HTR-8/SVneo (cell line): ENCODE measurements at regions not wholly inside any gene's neighbourhood (a gene's known extent, or its start where the extent isn't known, plus 50 kb on each side); places are given as distances from the start of the nearest gene placed in this dataset.
"Not testable (repeated sequence)": the region's sequence is repeated elsewhere in the genome, so short reads cannot be mapped to it uniquely, and the experiment has no call there.

Experiments
- DNase-seq: peaks from one replicate; pipeline ENCODE4 v3.0.0; 2011; ENCODE audit warnings: low spot score, mixed read lengths; ENCODE audit not compliant: insufficient read length
- FAIRE-seq: peaks from 2 replicates; lab custom pipeline; 2011; peaks lifted over from hg19 to GRCh38; lab: Jason Lieb, UNC

DNA sequence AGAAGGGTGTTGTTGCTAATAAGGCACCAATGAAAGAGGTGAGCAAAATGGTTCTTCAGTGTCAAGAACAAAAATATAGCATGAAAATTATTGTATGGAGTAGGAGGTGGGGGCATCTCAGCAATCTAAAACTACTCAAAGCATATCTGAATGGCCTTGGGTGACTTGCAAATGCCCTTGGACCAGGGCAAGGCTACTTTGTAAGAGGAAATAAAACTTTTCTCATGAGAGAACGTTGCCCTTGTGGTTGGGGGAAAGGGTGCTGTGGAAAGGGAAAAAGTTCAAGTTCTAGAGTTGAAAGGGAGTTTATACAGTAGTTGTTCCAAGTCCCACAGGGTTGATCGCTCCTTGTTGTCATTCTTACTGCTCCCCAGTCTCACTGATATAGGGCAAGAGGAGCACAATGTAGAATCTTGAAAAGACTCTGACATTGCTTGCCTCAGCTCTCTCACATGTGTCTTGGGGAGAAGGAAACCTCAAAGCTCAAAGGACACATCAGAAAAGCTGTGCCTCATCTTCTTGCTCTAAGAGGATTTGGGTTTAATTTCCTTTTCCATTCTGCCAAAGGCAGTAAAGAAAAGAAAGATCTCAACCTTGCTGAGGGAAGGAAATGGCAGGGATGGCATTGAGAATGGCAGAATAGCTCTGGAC is 270.5 kb downstream of the DUSP6 start:
- FAIRE-seq (no peak), DNase-seq (no peak)

DNA sequence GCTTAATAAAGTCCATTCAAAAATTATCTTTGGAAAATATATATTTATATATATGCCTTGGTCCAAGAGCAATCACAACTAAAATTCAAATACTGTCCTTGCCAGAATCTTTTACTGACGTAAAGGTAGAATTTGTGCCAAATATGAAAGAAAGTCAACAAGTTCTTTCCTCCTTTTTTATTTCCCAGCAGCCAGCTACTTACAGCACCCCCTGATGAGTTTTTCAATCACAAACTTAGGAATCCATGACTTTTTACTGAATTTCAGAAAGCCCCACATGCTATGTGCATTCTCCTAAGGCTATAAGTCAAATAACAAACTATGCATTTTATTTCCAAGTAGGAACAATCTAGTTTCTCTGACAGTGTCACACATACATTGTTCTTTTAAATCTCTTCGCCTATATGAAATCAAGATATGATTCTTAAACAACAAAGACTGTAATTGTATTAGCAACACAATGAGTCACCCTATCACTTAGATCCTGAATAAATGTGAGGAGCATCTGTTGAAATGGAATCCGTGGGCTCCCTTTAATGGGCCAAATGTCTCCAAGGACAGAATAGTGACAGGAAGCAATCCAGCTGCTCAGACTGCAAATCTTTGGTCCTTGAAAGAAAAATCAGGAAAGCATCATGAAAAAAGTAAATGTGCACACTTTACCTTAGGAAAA is 271.4 kb downstream of the DUSP6 start:
- FAIRE-seq = no peak
- no peak for DNase-seq

DNA sequence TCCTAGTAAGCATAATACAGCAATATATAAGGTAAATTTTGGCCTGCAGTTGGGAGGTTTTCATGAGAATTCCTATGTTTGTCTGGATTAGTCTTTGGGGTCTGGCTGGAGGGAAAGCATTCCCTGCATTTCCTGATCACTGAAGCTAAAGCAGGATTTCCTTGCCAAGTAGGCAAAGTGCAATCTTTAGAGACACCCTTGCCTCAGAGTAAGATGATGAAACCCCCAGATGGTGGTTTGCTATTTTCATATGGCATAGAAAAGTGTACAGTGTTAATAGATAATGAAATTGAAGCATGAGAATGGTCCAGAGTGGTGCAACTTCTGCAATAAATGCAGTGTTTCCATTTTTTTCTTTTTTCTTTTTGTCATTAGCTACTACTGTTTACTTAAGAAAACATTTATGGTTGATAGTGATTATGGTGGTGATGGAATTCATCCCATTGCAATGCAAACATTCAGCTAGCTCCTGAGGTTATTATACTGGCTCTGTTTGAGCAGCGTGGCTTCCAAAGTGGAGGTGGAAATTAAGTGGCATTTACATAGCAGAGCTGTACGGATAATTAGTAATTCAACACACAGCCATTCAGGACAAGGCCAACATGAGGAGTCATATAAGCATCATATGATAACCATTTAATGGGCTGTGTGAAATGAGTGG is 276.3 kb downstream of the DUSP6 start:
- no peak for DNase-seq
- FAIRE-seq = no peak

DNA sequence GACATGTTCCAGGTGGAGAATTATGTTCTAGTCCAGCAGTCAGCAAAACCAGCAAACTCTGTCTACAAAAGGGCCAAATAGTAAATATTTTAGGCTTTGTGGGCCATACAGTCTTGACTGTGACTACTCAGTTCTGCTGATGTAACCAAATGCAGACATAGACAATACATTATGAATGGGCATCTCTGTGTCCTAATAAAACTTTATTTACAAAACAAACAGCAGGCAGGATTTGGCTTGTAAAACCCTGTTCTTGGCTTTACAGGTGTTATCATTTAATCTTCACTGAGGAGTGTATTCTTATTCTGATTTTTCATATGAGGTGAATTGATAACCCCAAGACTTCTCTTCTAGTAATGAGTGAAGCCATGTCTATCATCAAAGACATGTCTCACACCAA is 278.6 kb downstream of the DUSP6 start:
- no peak for DNase-seq
- no peak for FAIRE-seq

DNA sequence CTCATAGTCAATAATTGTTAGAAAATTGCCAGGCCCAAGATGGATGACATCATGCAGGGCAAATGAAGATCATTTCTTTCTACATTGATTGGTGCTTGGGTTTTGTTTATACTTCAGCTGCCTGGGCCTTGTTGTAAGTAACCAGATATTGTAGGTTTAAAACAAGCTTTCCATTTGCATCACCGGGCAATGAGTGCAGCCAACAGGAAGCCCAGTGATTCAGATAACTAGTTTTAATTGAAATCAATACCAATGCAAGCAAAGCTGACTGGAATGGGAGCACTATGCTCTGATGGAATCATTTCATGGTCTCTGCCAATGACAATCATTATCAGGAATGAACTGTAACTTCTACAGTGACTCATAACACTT is 279.3 kb downstream of the DUSP6 start:
- DNase-seq = no peak
- FAIRE-seq = peak; percentile 20

DNA sequence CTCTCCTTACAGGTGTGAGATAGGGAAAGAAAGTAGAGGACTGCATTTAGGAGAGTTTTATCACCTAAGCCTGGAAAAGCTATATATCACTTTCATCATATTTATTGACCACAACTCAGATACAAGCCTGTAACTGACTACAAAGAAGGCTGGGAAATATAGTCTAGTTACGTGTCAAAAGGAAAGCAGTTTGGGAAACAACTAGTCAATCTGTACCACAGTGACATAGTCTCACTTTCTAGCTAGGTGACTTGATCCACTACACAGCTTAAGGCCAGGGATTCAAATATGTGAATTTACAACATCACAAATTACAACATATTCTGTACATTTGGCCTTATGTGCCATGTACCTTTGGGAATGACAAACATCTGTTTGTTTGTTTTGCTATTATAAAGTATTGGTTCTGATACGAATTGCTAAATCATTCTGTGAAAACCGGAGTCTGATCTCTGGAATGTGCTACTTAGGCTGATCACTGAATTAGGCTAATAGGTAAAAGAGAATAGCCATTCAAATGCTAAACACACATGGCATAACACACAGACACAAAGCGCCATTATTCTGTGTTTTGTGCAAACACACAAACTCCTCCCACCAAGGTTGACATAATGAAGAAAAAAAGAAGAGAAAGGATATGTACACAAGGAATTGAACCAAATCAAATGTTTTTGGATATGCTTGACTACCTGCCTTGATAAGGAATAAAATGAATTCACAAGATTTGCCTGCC is 279.8 kb downstream of the DUSP6 start:
- DNase-seq (no peak), FAIRE-seq (no peak)

DNA sequence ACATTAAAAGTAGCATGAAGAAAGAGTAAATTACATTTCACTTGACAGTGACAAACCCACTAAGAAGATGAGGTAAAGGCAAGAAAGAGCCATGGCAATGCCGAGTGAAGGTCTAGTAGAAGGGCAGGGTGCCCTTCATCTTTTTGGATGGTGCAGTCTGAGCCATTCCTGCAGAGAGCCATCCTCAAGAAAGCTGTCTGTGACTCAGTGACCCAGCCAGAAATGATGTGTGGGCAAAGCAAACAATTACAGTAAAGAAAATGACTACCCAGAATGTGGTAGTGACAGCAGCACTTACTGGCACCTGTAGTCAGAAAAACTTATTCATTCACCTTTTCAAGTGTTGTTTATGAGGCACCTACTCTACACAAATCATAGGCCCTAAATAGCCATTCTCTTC is 281.7 kb downstream of the DUSP6 start:
- FAIRE-seq = no peak
- DNase-seq = no peak

DNA sequence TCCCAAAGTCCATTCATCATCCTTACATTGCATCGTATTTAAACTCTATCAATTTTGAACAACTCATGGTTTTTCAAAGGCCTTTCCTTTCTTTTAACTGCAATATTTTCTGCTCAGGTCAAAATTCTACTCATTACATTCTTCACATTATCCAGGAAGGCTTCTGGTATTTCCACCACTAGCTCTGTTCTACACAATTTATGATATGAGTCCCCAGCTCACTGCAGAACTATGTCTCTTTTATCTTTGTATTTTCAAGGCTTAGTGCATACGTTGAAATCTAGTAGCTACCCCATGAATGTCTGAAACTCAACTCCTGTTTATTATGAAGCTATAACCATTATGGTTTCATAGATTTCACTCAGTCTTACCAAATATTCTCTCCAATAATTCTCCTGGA is 282.9 kb downstream of the DUSP6 start:
- FAIRE-seq (no peak), DNase-seq (no peak)

DNA sequence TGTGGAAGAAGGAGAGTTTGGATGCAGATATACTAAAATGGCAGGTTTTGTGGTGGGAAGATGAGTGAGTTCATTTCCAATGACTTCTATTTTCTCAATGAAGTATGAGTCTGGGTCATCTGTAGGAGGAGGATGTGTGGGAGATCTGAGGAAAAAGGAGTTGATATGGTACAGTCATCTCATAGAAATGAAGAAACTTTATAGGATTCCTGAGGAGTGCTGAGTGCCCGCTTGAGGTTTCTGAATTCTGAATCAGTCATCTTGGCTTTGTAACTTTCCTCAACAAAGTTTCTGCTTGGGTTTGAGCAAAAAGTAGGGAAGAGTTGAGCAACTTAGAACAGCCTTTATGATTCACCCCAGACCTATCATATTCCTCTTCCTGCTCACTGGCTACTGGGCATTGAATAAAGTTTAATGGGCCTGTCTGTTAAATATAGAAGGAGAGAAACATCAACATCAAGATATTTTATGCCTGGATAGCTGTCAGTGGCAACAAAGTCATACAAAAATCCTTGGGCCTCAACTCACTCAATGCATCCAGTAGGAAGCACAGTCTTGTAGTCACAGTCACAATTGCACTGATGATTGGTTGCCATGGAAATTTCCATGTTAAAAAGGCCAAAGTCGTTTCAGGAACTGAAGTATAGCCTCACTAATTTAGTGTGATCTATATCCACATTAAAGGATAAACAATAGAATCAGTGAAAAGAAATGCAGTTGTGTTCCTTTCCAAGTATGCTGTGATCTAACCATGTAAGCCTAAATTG is 284.7 kb downstream of the DUSP6 start:
- DNase-seq (peak; percentile 3), FAIRE-seq (no peak)

DNA sequence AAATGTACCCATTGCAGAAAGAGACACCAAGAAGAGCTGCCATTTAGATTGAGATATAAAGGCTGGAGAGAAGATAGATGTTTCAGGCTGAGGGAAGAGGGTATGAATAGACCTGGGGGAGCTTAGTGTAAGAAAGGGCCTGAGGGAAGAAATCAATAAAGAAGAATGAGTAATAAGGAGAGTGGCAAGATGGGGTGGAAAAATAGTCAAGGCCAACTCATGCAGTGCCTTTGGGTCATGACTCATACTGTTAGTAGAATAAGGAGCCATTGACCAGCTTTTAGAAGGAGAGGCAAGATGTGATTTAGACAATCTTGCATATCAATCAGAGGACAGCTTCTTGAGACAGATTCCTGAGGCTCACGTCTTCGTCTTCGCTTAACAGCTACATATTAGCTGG is 287.5 kb downstream of the DUSP6 start:
- peak; percentile 6 for DNase-seq
- no peak for FAIRE-seq

DNA sequence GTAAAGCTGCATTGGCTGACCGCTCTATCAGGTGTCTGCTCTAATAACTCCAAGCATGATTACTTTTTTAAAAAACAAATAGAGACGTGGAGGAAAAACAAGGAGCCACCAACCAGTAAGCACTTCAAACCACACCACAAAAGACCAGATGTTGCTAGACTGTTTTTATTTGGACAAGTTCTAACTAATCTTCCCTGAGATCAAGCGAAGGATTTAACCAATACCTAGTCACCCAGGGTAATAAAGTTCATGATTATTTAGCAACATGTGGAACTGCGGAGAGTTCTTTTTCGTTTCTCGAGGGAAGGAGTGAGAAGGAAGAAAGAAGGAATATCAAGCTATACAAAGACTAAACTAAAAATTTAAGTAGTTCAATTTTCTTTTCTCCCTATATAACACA is 288.1 kb downstream of the DUSP6 start:
- FAIRE-seq (no peak), DNase-seq (no peak)

DNA sequence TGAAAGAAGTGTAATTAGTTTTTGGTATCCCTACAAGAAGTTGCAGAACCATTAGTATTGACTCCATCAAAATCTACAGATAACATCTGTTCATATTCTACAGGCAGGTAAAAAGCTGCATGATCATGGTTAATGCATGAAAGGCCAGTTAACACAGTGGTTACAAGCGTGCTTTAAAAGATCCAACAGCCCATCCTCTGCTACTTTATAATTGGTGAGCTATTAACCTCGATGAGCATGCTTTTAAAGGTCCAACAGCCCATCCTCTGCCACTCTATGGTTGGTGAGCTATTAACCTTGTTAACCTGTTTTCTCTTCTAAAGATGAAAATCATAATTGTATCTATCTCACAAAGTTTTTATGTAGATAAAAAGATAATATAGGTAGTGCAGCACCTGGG is 289.3 kb downstream of the DUSP6 start:
- DNase-seq (no peak), FAIRE-seq (no peak)

DNA sequence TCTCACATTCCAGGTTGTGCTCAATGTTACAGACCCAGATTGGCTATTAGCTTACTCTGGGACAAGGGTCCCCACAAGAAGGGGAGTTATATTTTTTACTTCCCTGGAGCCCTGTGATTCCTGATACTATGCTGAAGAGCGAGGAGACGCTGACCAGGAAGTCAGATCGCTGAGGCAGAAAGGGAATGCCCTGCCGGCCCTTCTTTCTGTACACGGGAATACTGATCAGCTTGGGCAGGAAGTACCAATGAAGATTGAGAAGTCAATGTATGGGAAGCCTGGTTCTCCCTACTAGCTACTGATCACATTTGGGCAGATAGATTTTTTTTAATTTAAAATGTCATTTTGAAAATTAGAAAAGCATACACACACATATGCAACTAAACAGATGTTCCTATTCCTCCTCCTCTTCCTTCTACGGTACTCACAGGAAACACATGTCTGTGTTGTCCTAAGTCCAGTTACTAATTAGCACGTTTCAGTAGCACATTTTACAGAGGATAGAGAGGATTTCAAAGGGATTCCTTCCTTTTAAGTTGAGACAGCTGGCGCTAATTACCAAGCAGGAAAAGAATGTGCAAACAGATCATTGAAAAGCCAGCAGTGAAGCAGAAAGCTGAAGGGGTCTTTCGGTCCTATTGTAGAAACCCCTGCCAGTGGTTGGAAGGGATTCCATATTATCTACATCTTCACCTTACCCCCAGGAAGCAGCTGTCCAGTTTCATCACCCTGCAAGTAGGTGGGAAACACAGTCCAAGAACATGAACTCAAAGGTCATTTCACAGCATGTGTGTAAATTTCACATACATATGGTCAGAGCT is 292.4 kb downstream of the DUSP6 start:
- FAIRE-seq = no peak
- no peak for DNase-seq

DNA sequence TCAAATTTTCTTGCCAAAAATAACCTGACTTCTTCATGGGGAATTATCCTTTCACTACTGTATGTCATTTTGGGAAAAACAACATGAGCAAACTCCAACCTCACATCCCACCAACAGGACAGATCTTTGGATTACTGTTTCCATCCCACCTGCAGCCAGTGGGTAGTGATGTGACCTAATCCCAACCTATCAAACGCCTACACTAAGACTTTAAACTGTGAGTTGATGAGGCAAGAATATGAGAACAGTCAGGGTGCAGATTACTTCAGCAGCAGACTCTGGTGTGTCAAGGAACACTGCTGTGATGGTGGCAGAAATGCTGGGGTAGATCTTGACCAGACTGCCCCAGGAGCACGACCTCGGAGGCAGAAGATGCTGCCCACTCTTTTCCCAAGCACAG is 293.2 kb downstream of the DUSP6 start:
- no peak for FAIRE-seq
- DNase-seq = no peak

DNA sequence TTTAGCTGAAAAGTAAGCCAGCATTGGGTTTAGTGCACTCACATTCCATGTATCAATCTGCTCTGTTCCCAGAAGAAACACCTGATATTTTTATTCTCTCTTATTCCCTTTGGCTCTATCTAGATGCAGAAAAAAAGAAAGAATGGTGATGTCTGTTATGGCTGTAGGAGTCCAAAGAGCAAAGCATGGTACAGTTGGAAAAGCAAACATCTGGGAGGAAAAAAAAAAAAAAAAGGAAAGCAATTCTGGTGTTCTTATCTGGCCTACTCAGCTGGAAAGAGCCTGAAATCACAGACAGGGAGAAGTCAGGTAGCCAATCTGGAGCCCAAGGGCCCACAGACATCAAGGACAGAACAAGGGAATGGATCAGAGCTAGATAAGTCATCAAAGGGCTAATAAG is 293.9 kb downstream of the DUSP6 start:
- no peak for DNase-seq
- no peak for FAIRE-seq

DNA sequence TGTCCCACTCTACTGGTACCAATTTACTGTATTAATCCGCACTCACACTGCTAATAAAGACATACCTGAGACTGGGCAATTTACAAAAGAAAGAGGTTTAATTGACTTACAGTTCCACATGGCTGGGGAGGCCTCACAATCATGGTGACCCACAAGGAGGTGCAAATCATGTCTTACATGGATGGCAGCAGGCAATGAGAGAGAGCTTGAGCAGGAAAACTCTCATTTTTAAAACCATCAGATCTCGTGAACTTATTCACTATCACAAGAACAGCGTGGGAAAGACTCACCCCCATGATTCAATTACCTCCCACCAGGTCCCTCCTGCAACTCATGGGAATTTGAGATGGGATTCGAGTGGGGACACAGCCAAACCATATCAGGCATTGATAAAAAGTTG is 298.5 kb downstream of the DUSP6 start:
- not testable (repeated sequence) for DNase-seq, FAIRE-seq

DNA sequence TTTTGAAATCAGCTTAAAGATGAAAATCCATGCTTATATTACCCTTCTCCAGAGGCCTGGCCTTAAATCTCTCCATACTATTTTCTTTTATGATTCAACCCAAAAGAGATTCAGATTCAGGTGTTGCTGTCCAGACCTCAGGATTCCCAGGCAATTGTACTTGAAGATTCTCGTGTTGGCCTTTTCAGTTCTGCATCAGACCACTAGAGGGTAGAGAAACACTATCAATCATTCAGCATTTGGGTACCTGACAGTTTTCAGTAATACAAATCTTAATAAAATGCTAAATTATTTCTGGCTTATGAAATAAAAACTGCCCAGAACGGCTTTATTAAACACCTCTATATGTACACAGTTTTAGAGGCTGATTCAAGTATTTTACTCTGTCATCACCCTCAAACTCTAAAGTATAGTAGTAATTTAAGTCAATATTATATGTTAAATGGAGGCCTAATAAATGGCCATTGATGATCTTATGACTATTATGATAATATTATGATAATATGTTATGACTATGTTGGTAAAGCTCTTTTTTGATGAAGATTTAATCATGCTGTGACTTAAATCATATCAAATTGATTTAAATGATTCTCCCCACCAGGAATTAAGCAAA is 301.1 kb downstream of the DUSP6 start:
- FAIRE-seq (no peak), DNase-seq (peak; percentile 40)

DNA sequence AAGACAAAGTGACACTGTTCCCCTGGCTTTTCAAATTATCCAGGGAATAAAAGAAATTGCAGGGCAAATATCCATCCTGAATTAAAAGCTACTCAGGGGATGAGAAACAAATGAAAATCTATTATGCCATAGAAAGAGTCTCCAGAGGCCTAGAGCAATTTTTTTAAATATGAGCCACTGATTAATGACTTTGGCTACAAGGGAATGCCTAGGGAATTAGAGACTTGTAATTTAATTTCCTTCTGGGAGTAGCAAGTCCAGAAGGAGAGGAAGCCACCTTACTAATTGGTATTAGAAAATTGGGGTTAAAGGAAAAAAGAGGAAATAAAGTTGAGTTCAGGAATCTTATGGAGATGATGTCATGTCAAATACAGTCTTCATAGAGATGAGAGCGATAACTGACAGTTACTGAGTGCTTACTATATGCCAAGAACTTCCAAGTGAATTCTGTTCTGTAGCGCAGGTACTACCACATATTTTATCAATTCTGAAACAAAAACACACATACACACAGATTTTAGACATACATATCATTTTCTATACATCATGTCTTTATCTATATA is 304.4 kb downstream of the DUSP6 start:
- no peak for FAIRE-seq

DNA sequence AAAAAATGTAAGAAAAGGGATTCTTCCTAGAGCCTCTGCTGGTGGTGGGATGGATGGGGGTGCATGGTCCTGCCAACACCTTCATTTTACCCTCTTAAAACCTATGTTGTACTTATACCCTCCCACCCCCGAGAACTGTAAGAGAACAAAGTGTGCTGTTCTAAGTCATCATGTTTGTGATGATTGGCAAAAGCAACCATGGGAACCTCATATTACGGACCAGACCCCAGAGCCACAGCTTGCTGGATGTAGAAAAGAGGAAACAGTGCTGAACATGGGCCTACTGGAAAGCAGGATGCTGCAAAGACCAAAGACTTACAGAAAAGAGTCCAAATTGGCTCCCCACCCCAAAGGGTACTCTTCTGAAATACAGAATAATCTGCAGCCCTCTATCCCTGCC is 311.2 kb downstream of the DUSP6 start:
- DNase-seq (no peak), FAIRE-seq (no peak)

More for the DNA sequence above, 304.4 kb downstream of the DUSP6 start:
- DNase-seq = no peak
